Smooth muscle cell (in vitro differentiated cells): ENCODE measurements at regions not wholly inside any gene's neighbourhood (a gene's known extent, or its start where the extent isn't known, plus 50 kb on each side); places are given as distances from the start of the nearest gene placed in this dataset.

Experiments
- DNase-seq: peaks from one replicate; lab custom pipeline; 2025; ENCODE audit not compliant: unreplicated experiment; lab: John Stamatoyannopoulos, UW
- H2AFZ ChIP-seq: fragments of 200-600 bp; sonication (generic); 2 replicates; pipeline ENCODE4 v1.6.0; 2016; ENCODE audit warnings: antibody characterized with exemption, low read depth, mild to moderate bottlenecking
- H3F3A ChIP-seq: fragments of 200-600 bp; sonication (generic); 2 replicates; pipeline ENCODE4 v1.6.0; 2017; ENCODE audit warnings: antibody characterized with exemption, low read depth
- H3K27ac ChIP-seq: fragments of 200-600 bp; sonication (generic); 2 replicates; pipeline ENCODE4 v1.5.1; 2016; ENCODE audit warnings: low read depth, mild to moderate bottlenecking
- H3K27me3 ChIP-seq: fragments of 200-600 bp; sonication (generic); 2 replicates; pipeline ENCODE4 v1.6.1; 2016; ENCODE audit warnings: low read depth, mild to moderate bottlenecking
- H3K36me3 ChIP-seq: fragments of 200-600 bp; sonication (generic); 2 replicates; pipeline ENCODE4 v1.5.1; 2016; ENCODE audit warnings: low read depth
- H3K4me1 ChIP-seq: fragments of 200-600 bp; sonication (generic); 2 replicates; pipeline ENCODE4 v1.5.1; 2016; ENCODE audit warnings: low read depth
- H3K4me2 ChIP-seq: fragments of 200-600 bp; sonication (generic); 2 replicates; pipeline ENCODE4 v1.6.0; 2016; ENCODE audit warnings: mild to moderate bottlenecking
- H3K4me3 ChIP-seq: fragments of 200-600 bp; sonication (generic); 2 replicates; pipeline ENCODE4 v1.5.1; 2016; ENCODE audit warnings: mild to moderate bottlenecking
- H3K79me2 ChIP-seq: fragments of 200-600 bp; sonication (generic); 2 replicates; pipeline ENCODE4 v1.6.0; 2016; ENCODE audit warnings: low read depth, mild to moderate bottlenecking
- H3K9ac ChIP-seq: fragments of 200-600 bp; sonication (generic); 2 replicates; pipeline ENCODE4 v1.6.0; 2016; ENCODE audit warnings: low read depth
- H3K9me3 ChIP-seq: fragments of 200-600 bp; sonication (generic); replicated peaks from 2 replicates; pipeline ENCODE4 v1.5.1; 2016; ENCODE audit warnings: low read depth
- H4K20me1 ChIP-seq: fragments of 200-600 bp; sonication (generic); 2 replicates; pipeline ENCODE4 v1.6.0; 2016; ENCODE audit warnings: low read depth
- CTCF ChIP-seq: fragments of 200-600 bp; sonication (generic); IDR thresholded peaks from 2 replicates; pipeline ENCODE4 v1.5.1; 2017; ENCODE audit warnings: borderline replicate concordance, mild to moderate bottlenecking, antibody characterized with exemption; ENCODE audit not compliant: insufficient read depth, poor library complexity, severe bottlenecking
- WGBS: methylation state at CpG from one replicate; pipeline ENCODE4 v1.1.7; 2016; ENCODE audit warnings: low lambda C conversion rate; 5-methylcytosine and 5-hydroxymethylcytosine counted together

- no peak overlapping the region for H3K4me2 ChIP-seq
- no peak overlapping the region for H3K4me3 ChIP-seq
- no peak for DNase-seq
- no peaks in the 10 kb centered on the region for H3F3A ChIP-seq
- TF ChIP-seq CTCF, result no peak
- H2AFZ ChIP-seq, result no peak overlapping the region
- H3K27me3 ChIP-seq, result peaks cover 2% of the 10 kb centered on the region
- H3K27ac ChIP-seq, result no peak overlapping the region
- no peaks in the 10 kb centered on the region for H4K20me1 ChIP-seq
- no peaks in the 10 kb centered on the region for H3K4me1 ChIP-seq
- no peaks in the 10 kb centered on the region for H3K79me2 ChIP-seq
- H3K36me3 ChIP-seq, result no peaks in the 10 kb centered on the region
- H3K9me3 ChIP-seq, result no peaks in the 10 kb centered on the region
- no peak overlapping the region for H3K9ac ChIP-seq
Measured at GRCh38 chr2:10508038-10508437, 59.9 kb upstream of the ODC1 start.

GRCh38 chr2:10507106-10507505, 59.0 kb upstream of the ODC1 start:
- Histone ChIP-seq H3K36me3 (no peaks in the 10 kb centered on the region), H3K27me3 (peaks cover 4% of the 10 kb centered on the region), H3K9ac (no peak overlapping the region), H3K27ac (no peak overlapping the region), H3K9me3 (no peaks in the 10 kb centered on the region), H3K4me3 (no peak overlapping the region), H3F3A (no peaks in the 10 kb centered on the region), H2AFZ (no peak overlapping the region), H3K4me1 (no peaks in the 10 kb centered on the region), H3K4me2 (no peak overlapping the region), H3K79me2 (no peaks in the 10 kb centered on the region), H4K20me1 (no peaks in the 10 kb centered on the region)
- WGBS, result 85% methylated on average over 8 of the region's 8 CpGs
- no peak for TF ChIP-seq CTCF
- no peak for DNase-seq

- 91% methylated on average over 13 of the region's 13 CpGs for WGBS
- no peaks in the 10 kb centered on the region for H3K9me3 ChIP-seq
Measured at GRCh38 chr2:10504994-10505820, 57.1 kb upstream of the ODC1 start.

More at GRCh38 chr2:10504994-10505820, 57.1 kb upstream of the ODC1 start:
- H3K9ac ChIP-seq, result no peak overlapping the region
- DNase-seq, result no peak
- H3K79me2 ChIP-seq, result no peaks in the 10 kb centered on the region
- no peaks in the 10 kb centered on the region for H4K20me1 ChIP-seq
- H3K4me2 ChIP-seq, result no peak overlapping the region
- peaks cover 4% of the 10 kb centered on the region for H3K27me3 ChIP-seq
- H3K36me3 ChIP-seq, result no peaks in the 10 kb centered on the region
- no peak overlapping the region for H2AFZ ChIP-seq
- H3K4me3 ChIP-seq, result no peak overlapping the region
- H3K4me1 ChIP-seq, result no peaks in the 10 kb centered on the region
- no peak overlapping the region for H3K27ac ChIP-seq
- no peak for TF ChIP-seq CTCF
- H3F3A ChIP-seq, result no peaks in the 10 kb centered on the region
